Activated B cell treated with CpG ODN at 0.5 μM for 24 hours (primary cell): ENCODE measurements at regions not wholly inside any gene's neighbourhood (a gene's known extent, or its start where the extent isn't known, plus 50 kb on each side); places are given as distances from the start of the nearest gene placed in this dataset.

Experiments used
- ATAC-seq: fragments of 200-7000 bp; cut with Tn5 transposase; one replicate; pipeline ENCODE4 v1.10.0; 2021; ENCODE audit warnings: low read depth, mild to moderate bottlenecking, moderate library complexity
- CTCF ChIA-PET: fragments of 350-600 bp; sonication (Branson Sonifier 250); formaldehyde crosslinking; loops from one replicate; lab custom pipeline; 2021; ENCODE audit warnings: antibody characterized with exemption; lab: Charles Lee
- POLR2A ChIA-PET: fragments of 350-600 bp; sonication (Branson Sonifier 250); formaldehyde crosslinking; loops from one replicate; lab custom pipeline; 2021; ENCODE audit warnings: antibody characterized with exemption; lab: Charles Lee
- DNase-seq: peaks from one replicate; pipeline ENCODE4 v3.0.0; 2022
- H3K27ac Mint-ChIP-seq: one replicate; pipeline ENCODE4 v1.8.0; 2020; ENCODE audit warnings: mixed read lengths
- H3K27me3 Mint-ChIP-seq: one replicate; pipeline ENCODE4 v1.8.0; 2021; ENCODE audit warnings: mixed read lengths
- H3K36me3 Mint-ChIP-seq: one replicate; pipeline ENCODE4 v1.8.0; 2021; ENCODE audit warnings: low read depth, mixed read lengths
- H3K4me1 Mint-ChIP-seq: one replicate; pipeline ENCODE4 v1.8.0; 2021; ENCODE audit warnings: mixed read lengths
- H3K4me3 Mint-ChIP-seq: one replicate; pipeline ENCODE4 v1.8.0; 2020; ENCODE audit warnings: mild to moderate bottlenecking, mixed read lengths
- H3K9me3 Mint-ChIP-seq: one replicate; pipeline ENCODE4 v1.8.0; 2020; ENCODE audit warnings: mixed read lengths
- intact Hi-C: fragments of 100-400 bp; cut with micrococcal nuclease; formaldehyde crosslinking; loops from one replicate; pipeline ENCODE4 v1.15.1; 2024
- TF ChIP-seq, protein P1 (sequence below): fragments of 200-600 bp; IDR thresholded peaks from one replicate; pipeline ENCODE4 v1.8.0; 2022; ENCODE audit warnings: antibody characterized with exemption, mild to moderate bottlenecking

DNA sequence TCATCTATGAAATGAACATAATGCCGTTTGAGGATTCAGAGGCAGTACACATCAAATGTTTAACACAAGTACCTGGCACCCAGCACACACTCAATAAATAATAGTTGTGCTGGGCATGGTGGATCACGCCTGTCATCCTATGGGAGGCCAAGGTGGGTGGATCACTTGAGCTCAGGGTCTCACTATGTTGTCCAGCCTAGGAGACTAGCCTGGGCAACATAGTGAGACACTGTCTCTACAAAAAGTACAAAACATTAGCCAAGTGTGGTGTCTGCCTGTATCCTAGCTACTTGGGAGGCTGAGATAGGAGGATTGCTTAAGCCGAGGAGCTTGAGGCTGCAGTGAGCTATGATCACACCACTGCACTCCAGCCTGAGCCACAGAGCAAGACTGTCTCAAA is 98.1 kb upstream of the SALL4 start:
- H3K9me3 Mint-ChIP-seq = no peaks in the 10 kb centered on the region
- no peaks in the 10 kb centered on the region for H3K36me3 Mint-ChIP-seq
- no peak overlapping the region for H3K27ac Mint-ChIP-seq
- intact Hi-C loops = no loop called here
- ChIA-PET POLR2A (no interaction called here), CTCF (no interaction called here)
- H3K4me1 Mint-ChIP-seq = no peaks in the 10 kb centered on the region
- H3K4me3 Mint-ChIP-seq = no peak overlapping the region
- H3K27me3 Mint-ChIP-seq = peaks cover 4% of the 10 kb centered on the region
- TF ChIP-seq, protein P1, sequence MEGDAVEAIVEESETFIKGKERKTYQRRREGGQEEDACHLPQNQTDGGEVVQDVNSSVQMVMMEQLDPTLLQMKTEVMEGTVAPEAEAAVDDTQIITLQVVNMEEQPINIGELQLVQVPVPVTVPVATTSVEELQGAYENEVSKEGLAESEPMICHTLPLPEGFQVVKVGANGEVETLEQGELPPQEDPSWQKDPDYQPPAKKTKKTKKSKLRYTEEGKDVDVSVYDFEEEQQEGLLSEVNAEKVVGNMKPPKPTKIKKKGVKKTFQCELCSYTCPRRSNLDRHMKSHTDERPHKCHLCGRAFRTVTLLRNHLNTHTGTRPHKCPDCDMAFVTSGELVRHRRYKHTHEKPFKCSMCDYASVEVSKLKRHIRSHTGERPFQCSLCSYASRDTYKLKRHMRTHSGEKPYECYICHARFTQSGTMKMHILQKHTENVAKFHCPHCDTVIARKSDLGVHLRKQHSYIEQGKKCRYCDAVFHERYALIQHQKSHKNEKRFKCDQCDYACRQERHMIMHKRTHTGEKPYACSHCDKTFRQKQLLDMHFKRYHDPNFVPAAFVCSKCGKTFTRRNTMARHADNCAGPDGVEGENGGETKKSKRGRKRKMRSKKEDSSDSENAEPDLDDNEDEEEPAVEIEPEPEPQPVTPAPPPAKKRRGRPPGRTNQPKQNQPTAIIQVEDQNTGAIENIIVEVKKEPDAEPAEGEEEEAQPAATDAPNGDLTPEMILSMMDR = no peak
- no peak for DNase-seq
- ATAC-seq = no peak

- ATAC-seq = no peak
- intact Hi-C loops = no loop called here
- ChIA-PET CTCF (no interaction called here), POLR2A (no interaction called here)
- Mint-ChIP-seq H3K27me3 (peaks cover 4% of the 10 kb centered on the region), H3K27ac (no peak overlapping the region), H3K9me3 (no peaks in the 10 kb centered on the region), H3K4me3 (no peak overlapping the region), H3K4me1 (no peaks in the 10 kb centered on the region), H3K36me3 (no peaks in the 10 kb centered on the region)
- TF ChIP-seq, protein P1 = no peak
- DNase-seq = no peak
Measured at GRCh38 chr20:51899674-51900073, 97.4 kb upstream of the SALL4 start.

DNA sequence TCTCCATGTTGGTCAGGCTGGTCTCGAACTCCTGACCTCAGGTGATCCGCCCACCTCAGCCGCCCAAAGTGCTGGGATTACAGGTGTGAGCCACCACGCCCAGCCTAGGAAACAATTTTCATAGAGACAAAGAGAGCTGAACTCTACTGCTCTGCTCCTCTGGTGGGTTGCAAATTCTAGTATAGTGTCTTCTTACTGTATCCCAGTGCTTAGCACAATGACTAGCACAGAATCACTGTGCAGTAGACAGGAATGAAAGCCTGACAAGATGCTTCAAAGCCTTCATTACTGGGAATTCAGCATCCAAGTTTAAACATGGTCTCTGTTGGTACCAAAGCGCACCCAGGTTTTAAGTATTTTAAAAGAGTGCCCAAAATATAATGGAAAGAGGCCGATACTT is 96.5 kb upstream of the SALL4 start:
- Mint-ChIP-seq H3K36me3 (no peaks in the 10 kb centered on the region), H3K9me3 (no peaks in the 10 kb centered on the region), H3K4me1 (no peaks in the 10 kb centered on the region), H3K27me3 (peaks cover 4% of the 10 kb centered on the region), H3K4me3 (no peak overlapping the region), H3K27ac (no peak overlapping the region)
- TF ChIP-seq, protein P1 = no peak
- DNase-seq (no peak), ATAC-seq (no peak)
- ChIA-PET POLR2A (no interaction called here), CTCF (no interaction called here)
- intact Hi-C loops = no loop called here

GRCh38 chr20:51894619-51895018 is 92.3 kb upstream of the SALL4 start:
- no peaks in the 10 kb centered on the region for H3K4me1 Mint-ChIP-seq

GRCh38 chr20:51894201-51894600 is 91.9 kb upstream of the SALL4 start:
- Mint-ChIP-seq H3K9me3 (no peaks in the 10 kb centered on the region), H3K27ac (no peak overlapping the region), H3K4me3 (no peak overlapping the region), H3K27me3 (peaks cover 2% of the 10 kb centered on the region), H3K4me1 (no peaks in the 10 kb centered on the region), H3K36me3 (no peaks in the 10 kb centered on the region)
- ChIA-PET POLR2A (no interaction called here), CTCF (no interaction called here)
- ATAC-seq = no peak
- intact Hi-C loops = no loop called here
- TF ChIP-seq, protein P1 = no peak
- no peak for DNase-seq

More at GRCh38 chr20:51894619-51895018, 92.3 kb upstream of the SALL4 start:
- no peak overlapping the region for H3K27ac Mint-ChIP-seq
- no peaks in the 10 kb centered on the region for H3K36me3 Mint-ChIP-seq
- no peak for ATAC-seq
- H3K9me3 Mint-ChIP-seq = no peaks in the 10 kb centered on the region
- no peak for DNase-seq
- POLR2A ChIA-PET = no interaction called here
- CTCF ChIA-PET = no interaction called here
- intact Hi-C loops = no loop called here
- no peak overlapping the region for H3K4me3 Mint-ChIP-seq
- TF ChIP-seq, protein P1 = no peak
- H3K27me3 Mint-ChIP-seq = peaks cover 2% of the 10 kb centered on the region
